ENCODE measurements at regions not wholly inside any gene's neighbourhood (a gene's known extent, or its start where the extent isn't known, plus 50 kb on each side); places are given as distances from the start of the nearest gene placed in this dataset.

- no peak overlapping the region for H2BK5ac ChIP-seq (ENCODE audit: low read length)
- H3K27me3 ChIP-seq (ENCODE audit: insufficient read depth, low read length, poor library complexity) = no peaks in the 10 kb centered on the region
- no peak overlapping the region for H2BK120ac ChIP-seq (ENCODE audit: low read depth, low read length)
- H3K23ac ChIP-seq (ENCODE audit: low read length) = no peak overlapping the region
- H3K9ac ChIP-seq (ENCODE audit: low read length) = no peak overlapping the region
- H4K8ac ChIP-seq (ENCODE audit: low read depth, low read length) = no peak overlapping the region
- H2AK5ac ChIP-seq (ENCODE audit: low read length) = no peak overlapping the region
- no peaks in the 10 kb centered on the region for H3K79me2 ChIP-seq (ENCODE audit: control insufficient read depth, insufficient read depth, low read length)
- H4K5ac ChIP-seq (ENCODE audit: low read length) = no peak overlapping the region
- H3K4me3 ChIP-seq (ENCODE audit: low read length) = no peak overlapping the region
- H3K4me2 ChIP-seq (ENCODE audit: low read length) = no peak overlapping the region
- no peak for DNase-seq
- no peak overlapping the region for H3K56ac ChIP-seq (ENCODE audit: low read length)
- no peak overlapping the region for H3K4ac ChIP-seq (ENCODE audit: low read depth, low read length)
- H3K27ac ChIP-seq (ENCODE audit: low read depth, low read length) = no peak overlapping the region
- no peaks in the 10 kb centered on the region for H3K79me1 ChIP-seq (ENCODE audit: low read length)
- no peaks in the 10 kb centered on the region for H3K36me3 ChIP-seq (ENCODE audit: control insufficient read depth, insufficient read depth, low read length)
- no peak overlapping the region for H2BK15ac ChIP-seq (replicated peaks; ENCODE audit: low read depth)
- H3K18ac ChIP-seq (ENCODE audit: low read length) = no peak overlapping the region
- no peaks in the 10 kb centered on the region for H3K4me1 ChIP-seq (ENCODE audit: control insufficient read depth, low read depth, low read length)
- no CpG with 5 or more reads among the region's 4 CpGs for WGBS (ENCODE audit: extremely low coverage, insufficient coverage, low lambda C conversion rate)
These were observed 58.1 kb upstream of the DIO2 start for GRCh38 chr14:80269353-80269925.

GRCh38 chr14:80266930-80267329 lies 55.6 kb upstream of the DIO2 start:
- H3K79me1 ChIP-seq (ENCODE audit: low read length) = no peaks in the 10 kb centered on the region

GRCh38 chr14:80264702-80265101 lies 53.4 kb upstream of the DIO2 start:
- H3K9ac ChIP-seq (ENCODE audit: low read length) = no peak overlapping the region
- no peak overlapping the region for H3K4me3 ChIP-seq (ENCODE audit: low read length)
- H3K23ac ChIP-seq (ENCODE audit: low read length) = no peak overlapping the region
- no peak overlapping the region for H2AK5ac ChIP-seq (ENCODE audit: low read length)
- H3K27me3 ChIP-seq (ENCODE audit: insufficient read depth, low read length, poor library complexity) = no peaks in the 10 kb centered on the region
- no peaks in the 10 kb centered on the region for H3K79me2 ChIP-seq (ENCODE audit: control insufficient read depth, insufficient read depth, low read length)
- no peak overlapping the region for H3K56ac ChIP-seq (ENCODE audit: low read length)
- no peaks in the 10 kb centered on the region for H3K79me1 ChIP-seq (ENCODE audit: low read length)
- no peak overlapping the region for H3K18ac ChIP-seq (ENCODE audit: low read length)
- no CpG with 5 or more reads among the region's 3 CpGs for WGBS (ENCODE audit: extremely low coverage, insufficient coverage, low lambda C conversion rate)
- H2BK120ac ChIP-seq (ENCODE audit: low read depth, low read length) = no peak overlapping the region
- no peak overlapping the region for H2BK15ac ChIP-seq (replicated peaks; ENCODE audit: low read depth)
- no peak overlapping the region for H3K4ac ChIP-seq (ENCODE audit: low read depth, low read length)
- H4K5ac ChIP-seq (ENCODE audit: low read length) = no peak overlapping the region
- no peaks in the 10 kb centered on the region for H3K36me3 ChIP-seq (ENCODE audit: control insufficient read depth, insufficient read depth, low read length)
- no peak overlapping the region for H3K27ac ChIP-seq (ENCODE audit: low read depth, low read length)
- no peak overlapping the region for H3K4me2 ChIP-seq (ENCODE audit: low read length)
- H3K4me1 ChIP-seq (ENCODE audit: control insufficient read depth, low read depth, low read length) = no peaks in the 10 kb centered on the region
- H2BK5ac ChIP-seq (ENCODE audit: low read length) = no peak overlapping the region
- H4K8ac ChIP-seq (ENCODE audit: low read depth, low read length) = no peak overlapping the region
- DNase-seq = no peak

More at GRCh38 chr14:80266930-80267329, 55.6 kb upstream of the DIO2 start:
- H4K5ac ChIP-seq (ENCODE audit: low read length) = no peak overlapping the region
- no peak overlapping the region for H3K18ac ChIP-seq (ENCODE audit: low read length)
- no peak overlapping the region for H2BK15ac ChIP-seq (replicated peaks; ENCODE audit: low read depth)
- no peaks in the 10 kb centered on the region for H3K27me3 ChIP-seq (ENCODE audit: insufficient read depth, low read length, poor library complexity)
- no peak overlapping the region for H3K4ac ChIP-seq (ENCODE audit: low read depth, low read length)
- H4K8ac ChIP-seq (ENCODE audit: low read depth, low read length) = no peak overlapping the region
- H3K9ac ChIP-seq (ENCODE audit: low read length) = no peak overlapping the region
- H3K4me1 ChIP-seq (ENCODE audit: control insufficient read depth, low read depth, low read length) = no peaks in the 10 kb centered on the region
- H3K4me2 ChIP-seq (ENCODE audit: low read length) = no peak overlapping the region
- WGBS (ENCODE audit: extremely low coverage, insufficient coverage, low lambda C conversion rate) = no CpG with 5 or more reads among the region's 3 CpGs
- H3K4me3 ChIP-seq (ENCODE audit: low read length) = no peak overlapping the region
- no peak overlapping the region for H3K56ac ChIP-seq (ENCODE audit: low read length)
- no peak overlapping the region for H2AK5ac ChIP-seq (ENCODE audit: low read length)
- H3K36me3 ChIP-seq (ENCODE audit: control insufficient read depth, insufficient read depth, low read length) = no peaks in the 10 kb centered on the region
- peak; percentile 1 for DNase-seq
- no peak overlapping the region for H2BK5ac ChIP-seq (ENCODE audit: low read length)
- H3K79me2 ChIP-seq (ENCODE audit: control insufficient read depth, insufficient read depth, low read length) = no peaks in the 10 kb centered on the region
- no peak overlapping the region for H2BK120ac ChIP-seq (ENCODE audit: low read depth, low read length)
- H3K23ac ChIP-seq (ENCODE audit: low read length) = no peak overlapping the region
- H3K27ac ChIP-seq (ENCODE audit: low read depth, low read length) = no peak overlapping the region
